ENCODE measurements at regions not wholly inside any gene's neighbourhood (a gene's known extent, or its start where the extent isn't known, plus 50 kb on each side); places are given as distances from the start of the nearest gene placed in this dataset.

DNA sequence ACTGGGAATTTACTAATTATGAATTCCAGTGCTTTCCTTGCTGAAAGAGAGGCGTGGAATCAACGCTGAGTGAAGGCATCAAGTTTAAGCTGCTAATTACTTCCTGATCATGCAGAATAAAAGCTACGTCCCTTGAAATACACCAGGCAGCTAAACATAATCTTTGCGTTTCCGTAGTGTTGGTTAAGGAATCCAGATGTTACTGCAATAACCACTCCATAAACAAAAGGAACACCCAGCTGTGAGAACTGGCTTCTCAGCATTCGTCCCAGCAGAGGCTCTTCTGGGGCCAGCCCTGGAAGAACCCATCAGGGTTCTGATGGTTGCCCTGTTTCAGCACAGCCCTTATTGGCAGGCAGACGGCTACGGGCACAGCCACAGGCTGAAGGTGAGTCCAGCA is 111.4 kb downstream of the CDH26 start (continued):
- TF ChIP-seq, protein P1, sequence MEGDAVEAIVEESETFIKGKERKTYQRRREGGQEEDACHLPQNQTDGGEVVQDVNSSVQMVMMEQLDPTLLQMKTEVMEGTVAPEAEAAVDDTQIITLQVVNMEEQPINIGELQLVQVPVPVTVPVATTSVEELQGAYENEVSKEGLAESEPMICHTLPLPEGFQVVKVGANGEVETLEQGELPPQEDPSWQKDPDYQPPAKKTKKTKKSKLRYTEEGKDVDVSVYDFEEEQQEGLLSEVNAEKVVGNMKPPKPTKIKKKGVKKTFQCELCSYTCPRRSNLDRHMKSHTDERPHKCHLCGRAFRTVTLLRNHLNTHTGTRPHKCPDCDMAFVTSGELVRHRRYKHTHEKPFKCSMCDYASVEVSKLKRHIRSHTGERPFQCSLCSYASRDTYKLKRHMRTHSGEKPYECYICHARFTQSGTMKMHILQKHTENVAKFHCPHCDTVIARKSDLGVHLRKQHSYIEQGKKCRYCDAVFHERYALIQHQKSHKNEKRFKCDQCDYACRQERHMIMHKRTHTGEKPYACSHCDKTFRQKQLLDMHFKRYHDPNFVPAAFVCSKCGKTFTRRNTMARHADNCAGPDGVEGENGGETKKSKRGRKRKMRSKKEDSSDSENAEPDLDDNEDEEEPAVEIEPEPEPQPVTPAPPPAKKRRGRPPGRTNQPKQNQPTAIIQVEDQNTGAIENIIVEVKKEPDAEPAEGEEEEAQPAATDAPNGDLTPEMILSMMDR (IDR thresholded peaks at IDR 0.05) = no peak
- TF ChIP-seq TFCP2L1 (CRISPR knock-in tag; IDR thresholded peaks at IDR 0.05) (no peak), NFE2L2 (conservative IDR thresholded peaks at IDR 0.05; ENCODE audit: low read length) (no peak), RAD21 (conservative IDR thresholded peaks at IDR 0.05 in 1 of 2, IDR thresholded peaks at IDR 0.05 in 1 of 2) (no peak), CHD4 (IDR thresholded peaks at IDR 0.05; ENCODE audit: borderline replicate concordance) (no peak), REST (IDR thresholded peaks at IDR 0.05) (no peak)

GRCh38 chr20:60070791-60071190 is 112.6 kb downstream of the CDH26 start:
- ATAC-seq (no peak), FAIRE-seq (no peak), DNase-seq (ENCODE audit: low read depth in 1 of 2, low spot score in 1 of 2) (no peak)
- WGBS (ENCODE audit: missing lambda C conversion rate) = 0% methylated on average over 4 of the region's 4 CpGs
- Histone ChIP-seq H3K9me3 (peaks cover 6% of the 10 kb centered on the region; the same call in 1 of the 3 replicates), H3K4me3 (no peak overlapping the region), H3K27ac (no peak overlapping the region), H3K4me1 (no peaks in the 10 kb centered on the region), H3K4me2 (no peak overlapping the region)
- ChIA-PET CTCF (interaction anchor here (4.0 kb wide), 1 partner anchor 13 kb away, joined by 26 read pairs; no protein-coding TSS in a partner anchor), POLR2A (no interaction called here)
- TF ChIP-seq MYC (IDR thresholded peaks at IDR 0.05; ENCODE audit: borderline replicate concordance, low read length) (no peak), ESRRA (IDR thresholded peaks at IDR 0.05; ENCODE audit: borderline replicate concordance, low read length) (no peak), TP53 (CRISPR knock-in tag; IDR thresholded peaks at IDR 0.05) (no peak), KDM5A (IDR thresholded peaks at IDR 0.05) (no peak), JUN (IDR thresholded peaks at IDR 0.05) (no peak), PBX3 (IDR thresholded peaks at IDR 0.05) (no peak), CBX8 (IDR thresholded peaks at IDR 0.05) (no peak), RFX5 (IDR thresholded peaks at IDR 0.05) (no peak)
- TF ChIP-seq, protein P2, sequence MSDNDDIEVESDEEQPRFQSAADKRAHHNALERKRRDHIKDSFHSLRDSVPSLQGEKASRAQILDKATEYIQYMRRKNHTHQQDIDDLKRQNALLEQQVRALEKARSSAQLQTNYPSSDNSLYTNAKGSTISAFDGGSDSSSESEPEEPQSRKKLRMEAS (IDR thresholded peaks at IDR 0.05) = no peak

DNA sequence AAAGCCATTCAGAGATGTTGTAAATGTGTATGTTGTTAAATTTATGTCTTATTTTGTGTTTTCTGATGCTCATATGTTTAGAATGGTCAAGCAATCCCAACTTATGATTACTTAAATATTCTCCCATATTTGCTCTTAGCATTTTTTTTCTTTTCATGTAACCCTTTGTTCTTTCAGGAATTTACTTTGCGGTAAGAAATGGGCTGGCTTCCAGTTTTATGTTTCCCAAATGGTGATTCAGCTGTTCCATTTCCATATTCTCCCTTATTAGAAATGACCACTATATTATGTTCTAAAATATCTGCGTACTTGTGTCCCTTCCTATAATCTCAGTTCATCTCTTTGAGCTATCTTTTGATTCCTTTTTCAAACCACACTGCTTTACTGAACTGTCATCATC is 113.7 kb downstream of the CDH26 start:
- ChIA-PET POLR2A (no interaction called here), CTCF (interaction anchor here (1.0 to 1.4 kb wide), 2 partner anchors 9 to 14 kb away, joined by 3 to 7 read pairs; no protein-coding TSS in a partner anchor)
- no peak overlapping the region for H3K4me2 ChIP-seq
- H3K4me3 ChIP-seq = no peak overlapping the region
- H3K4me1 ChIP-seq = no peaks in the 10 kb centered on the region
- no peaks in the 10 kb centered on the region for H3K9me3 ChIP-seq
- H3K27ac ChIP-seq = no peak overlapping the region
- ATAC-seq (no peak), FAIRE-seq (no peak), DNase-seq (ENCODE audit: low read depth in 1 of 2, low spot score in 1 of 2) (no peak)
- WGBS (ENCODE audit: missing lambda C conversion rate) = 1% methylated on average over 2 of the region's 2 CpGs
- no peak for TF ChIP-seq REST (IDR thresholded peaks at IDR 0.05)
- TF ChIP-seq RARB (CRISPR knock-in tag; IDR thresholded peaks at IDR 0.05) = no peak
- TF ChIP-seq EHMT2 (IDR thresholded peaks at IDR 0.05; ENCODE audit: low read depth) = no peak
- no peak for TF ChIP-seq TFCP2L1 (CRISPR knock-in tag; IDR thresholded peaks at IDR 0.05)
- TF ChIP-seq NPAS2 (CRISPR knock-in tag; IDR thresholded peaks at IDR 0.05; ENCODE audit: borderline replicate concordance) = no peak
- TF ChIP-seq ZNF302 (CRISPR knock-in tag; IDR thresholded peaks at IDR 0.05) = no peak
- TF ChIP-seq RFX5 (IDR thresholded peaks at IDR 0.05) = no peak
- TF ChIP-seq, protein P3, sequence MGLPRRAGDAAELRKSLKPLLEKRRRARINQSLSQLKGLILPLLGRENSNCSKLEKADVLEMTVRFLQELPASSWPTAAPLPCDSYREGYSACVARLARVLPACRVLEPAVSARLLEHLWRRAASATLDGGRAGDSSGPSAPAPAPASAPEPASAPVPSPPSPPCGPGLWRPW (IDR thresholded peaks at IDR 0.05) = no peak
- TF ChIP-seq, protein P4, sequence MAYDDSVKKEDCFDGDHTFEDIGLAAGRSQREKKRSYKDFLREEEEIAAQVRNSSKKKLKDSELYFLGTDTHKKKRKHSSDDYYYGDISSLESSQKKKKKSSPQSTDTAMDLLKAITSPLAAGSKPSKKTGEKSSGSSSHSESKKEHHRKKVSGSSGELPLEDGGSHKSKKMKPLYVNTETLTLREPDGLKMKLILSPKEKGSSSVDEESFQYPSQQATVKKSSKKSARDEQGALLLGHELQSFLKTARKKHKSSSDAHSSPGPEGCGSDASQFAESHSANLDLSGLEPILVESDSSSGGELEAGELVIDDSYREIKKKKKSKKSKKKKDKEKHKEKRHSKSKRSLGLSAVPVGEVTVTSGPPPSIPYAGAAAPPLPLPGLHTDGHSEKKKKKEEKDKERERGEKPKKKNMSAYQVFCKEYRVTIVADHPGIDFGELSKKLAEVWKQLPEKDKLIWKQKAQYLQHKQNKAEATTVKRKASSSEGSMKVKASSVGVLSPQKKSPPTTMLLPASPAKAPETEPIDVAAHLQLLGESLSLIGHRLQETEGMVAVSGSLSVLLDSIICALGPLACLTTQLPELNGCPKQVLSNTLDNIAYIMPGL (CRISPR knock-in tag; IDR thresholded peaks at IDR 0.05; ENCODE audit: borderline replicate concordance) = no peak
- TF ChIP-seq JUNB (IDR thresholded peaks at IDR 0.05) = no peak
